HCEC 1CT (cell line): ENCODE measurements at regions not wholly inside any gene's neighbourhood (a gene's known extent, or its start where the extent isn't known, plus 50 kb on each side); places are given as distances from the start of the nearest gene placed in this dataset.
A peak's percentile ranks its signal among the peaks of the same experiment; 100 is the strongest.
"Not testable (repeated sequence)": the region's sequence is repeated elsewhere in the genome, so short reads cannot be mapped to it uniquely, and the experiment has no call there.

Experiments used
- DNase-seq: peaks from one replicate; pipeline ENCODE4 v3.0.0-alpha.2; 2017

DNA sequence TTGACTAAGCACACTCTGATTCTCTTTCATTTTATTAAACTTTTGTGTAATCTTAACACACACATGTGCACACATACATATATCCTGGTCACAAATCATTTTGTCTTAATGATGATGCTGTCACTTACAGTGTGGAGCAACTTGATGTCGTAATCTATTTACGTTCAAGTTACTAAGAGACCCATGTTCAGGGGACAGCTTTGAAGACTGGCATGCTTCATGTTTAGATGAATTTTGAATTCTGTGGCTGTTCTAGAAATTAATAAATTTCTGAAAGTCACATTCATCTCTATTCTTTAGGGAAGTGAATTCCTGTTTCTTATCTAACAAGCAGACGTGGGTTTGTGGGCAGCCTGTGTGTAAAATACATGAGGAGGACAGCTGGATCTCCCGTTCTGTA is 1637.8 kb downstream of the PLA2G4A start:
- no peak for DNase-seq

DNA sequence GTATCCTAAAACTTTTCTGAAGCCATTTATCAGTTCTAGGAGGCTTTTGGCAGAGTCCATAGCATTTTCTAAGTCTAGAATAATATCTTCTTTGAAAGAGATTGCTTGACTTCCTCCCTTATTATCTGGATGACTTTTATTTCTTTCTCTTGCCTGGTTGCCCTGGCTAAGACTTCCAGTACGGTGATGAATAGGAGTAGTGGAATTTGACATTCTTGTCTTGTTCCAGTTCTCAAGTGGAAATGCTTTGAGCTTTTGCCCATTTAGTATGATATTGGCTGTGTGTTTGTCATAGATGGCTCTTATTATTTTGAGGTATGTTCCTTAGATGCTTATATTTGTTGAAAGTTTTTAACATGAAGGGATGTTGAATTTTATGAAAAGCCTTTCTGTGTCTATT is 1647.9 kb downstream of the PLA2G4A start:
- DNase-seq = no peak

DNA sequence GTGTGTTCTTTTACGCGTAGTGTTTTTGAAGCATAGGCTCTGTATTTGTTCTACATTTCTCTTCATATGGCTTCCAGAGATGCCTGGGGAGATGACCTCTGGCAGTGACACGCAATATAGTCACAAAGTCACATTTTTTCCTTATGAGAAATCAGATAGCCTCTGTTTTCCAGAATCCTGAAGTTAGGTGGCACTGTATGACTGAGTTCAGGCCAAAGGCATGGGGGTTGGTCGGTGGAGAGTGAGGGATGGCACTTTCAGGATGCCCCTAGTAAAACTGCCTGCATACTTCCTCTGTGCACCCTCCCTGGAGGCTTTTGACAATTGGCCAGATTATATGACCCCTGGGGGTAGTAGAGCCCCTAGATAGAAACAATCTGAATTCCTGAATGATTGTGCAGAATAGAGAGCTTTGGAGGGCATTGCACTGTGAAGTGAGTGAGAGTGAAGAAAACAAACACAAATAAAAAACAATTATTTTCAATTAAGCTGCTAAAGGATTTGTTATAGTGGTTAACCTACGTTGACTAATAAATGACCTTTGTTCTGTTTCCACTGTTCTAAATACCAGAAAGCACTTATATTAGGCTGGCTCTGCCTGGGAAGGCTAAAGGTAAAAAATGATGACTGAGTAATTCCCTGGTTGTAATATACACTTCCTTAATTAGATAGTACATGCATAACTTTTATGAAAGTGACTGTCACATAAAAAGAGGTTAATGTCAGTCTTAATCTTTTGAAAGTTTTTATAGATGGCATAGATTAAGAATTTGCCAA is 1660.8 kb downstream of the PLA2G4A start:
- DNase-seq = peak; percentile 90

DNA sequence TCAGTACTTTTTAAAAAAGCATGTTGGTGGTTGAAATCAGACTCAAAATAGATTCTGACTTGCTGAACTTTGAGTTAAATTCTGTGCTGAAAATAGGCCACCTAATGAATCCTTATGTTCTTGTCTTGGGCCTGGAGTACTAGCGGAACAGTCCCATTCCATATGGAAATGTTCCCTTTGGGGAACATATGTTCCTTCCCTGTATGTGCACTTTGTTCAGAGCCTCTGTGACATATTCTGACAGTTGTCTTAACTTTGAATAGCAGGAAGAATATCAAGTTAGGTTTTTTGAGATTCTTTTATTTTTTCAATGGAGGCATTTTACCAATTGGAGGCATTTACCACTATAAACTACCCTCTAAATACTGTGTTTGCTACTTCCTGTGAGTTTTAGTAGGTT is 1667.8 kb downstream of the PLA2G4A start:
- DNase-seq = no peak

DNA sequence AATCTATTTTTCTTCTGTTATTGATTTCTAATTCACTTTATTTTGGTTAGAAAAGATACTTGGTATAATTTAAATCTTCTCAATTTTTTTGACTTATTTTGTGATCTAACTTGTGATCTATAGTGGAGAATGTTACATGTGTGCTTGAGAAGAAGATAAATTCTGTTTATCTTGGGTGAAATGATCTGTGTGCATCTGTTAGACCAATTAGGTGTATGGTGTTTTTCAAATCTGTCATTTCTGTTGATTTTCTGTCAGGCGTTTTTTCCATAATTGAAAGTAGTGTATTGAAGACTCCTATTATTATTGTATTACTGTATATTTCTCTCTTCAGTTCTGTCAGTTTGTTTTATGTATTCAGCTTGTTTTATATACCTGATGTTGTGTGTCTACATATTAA is 1668.3 kb downstream of the PLA2G4A start:
- DNase-seq = no peak

DNA sequence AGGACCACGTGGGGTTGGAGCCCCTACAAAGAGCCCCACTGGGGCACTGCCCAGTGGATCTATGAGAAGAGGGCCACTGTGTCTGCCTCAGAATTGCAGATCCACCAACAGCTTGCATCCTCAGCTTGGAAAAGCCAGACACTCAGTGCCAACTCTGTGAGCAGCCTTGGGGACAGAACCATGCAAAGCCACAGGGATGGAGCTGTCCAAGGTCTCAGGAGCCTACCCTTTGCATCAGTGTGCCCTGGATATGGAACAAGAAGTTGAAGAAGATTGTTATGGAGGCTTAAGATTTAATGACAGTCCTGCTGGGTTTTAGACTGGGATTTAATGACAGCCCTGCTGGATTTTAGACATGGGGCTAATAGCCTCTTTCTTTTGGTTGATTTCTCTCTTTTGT is 1670.9 kb downstream of the PLA2G4A start:
- no peak for DNase-seq

DNA sequence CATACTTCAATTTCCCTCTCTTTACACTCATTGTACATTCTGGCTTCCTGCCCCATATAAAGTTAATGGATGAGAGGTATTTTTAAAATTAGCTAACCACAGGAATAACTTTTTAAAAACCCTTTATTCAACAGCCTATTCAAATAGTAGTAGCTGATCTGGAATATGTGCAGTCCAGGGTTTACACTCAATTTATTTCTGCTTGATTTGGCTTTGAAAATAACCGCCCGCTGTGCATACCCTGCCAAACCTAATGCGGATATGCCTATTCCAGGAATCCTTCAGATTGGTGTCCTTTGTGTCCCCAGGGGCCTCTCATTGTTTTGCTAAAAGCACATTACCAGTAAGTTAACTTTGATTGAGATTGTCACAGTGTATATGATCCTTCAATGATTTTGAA is 1686.2 kb downstream of the PLA2G4A start:
- DNase-seq = no peak

DNA sequence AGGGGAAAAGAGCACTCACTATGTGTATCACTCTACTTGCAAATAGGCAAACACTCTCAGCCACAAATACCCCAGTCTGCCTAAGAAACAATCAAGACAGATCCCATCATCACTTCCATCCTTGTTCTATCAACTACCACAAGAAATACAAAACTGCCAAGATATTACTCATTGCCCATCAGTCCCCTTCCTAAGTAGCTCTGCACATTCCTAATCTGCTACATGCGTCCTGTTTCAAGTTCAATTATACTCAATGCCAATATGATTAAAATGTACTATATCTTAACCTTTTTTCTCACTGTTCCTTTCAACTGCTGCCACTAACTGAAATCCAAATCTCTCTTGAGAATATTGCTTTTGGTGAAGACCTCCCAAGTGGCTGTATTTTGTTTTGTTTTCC is 1688.4 kb downstream of the PLA2G4A start:
- no peak for DNase-seq

DNA sequence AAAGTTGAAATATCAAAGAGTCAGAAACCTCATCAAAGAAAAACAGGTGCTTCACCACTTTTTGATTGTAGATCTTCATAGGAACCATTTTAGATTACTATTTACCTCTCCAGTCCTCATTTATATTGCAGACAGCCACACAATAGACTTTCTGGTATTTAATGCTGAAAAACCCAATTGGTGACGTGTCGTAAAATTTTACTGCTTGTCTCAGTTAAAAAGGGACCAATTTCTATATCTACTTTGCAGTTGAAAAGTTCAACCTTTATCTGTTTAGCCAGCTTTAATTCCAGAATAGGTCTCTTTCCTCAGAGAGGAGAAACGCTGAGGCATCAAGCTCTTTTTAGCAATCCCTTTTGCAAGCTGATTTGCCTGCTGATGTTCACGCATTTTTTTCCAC is 1722.4 kb downstream of the PLA2G4A start:
- DNase-seq = no peak

DNA sequence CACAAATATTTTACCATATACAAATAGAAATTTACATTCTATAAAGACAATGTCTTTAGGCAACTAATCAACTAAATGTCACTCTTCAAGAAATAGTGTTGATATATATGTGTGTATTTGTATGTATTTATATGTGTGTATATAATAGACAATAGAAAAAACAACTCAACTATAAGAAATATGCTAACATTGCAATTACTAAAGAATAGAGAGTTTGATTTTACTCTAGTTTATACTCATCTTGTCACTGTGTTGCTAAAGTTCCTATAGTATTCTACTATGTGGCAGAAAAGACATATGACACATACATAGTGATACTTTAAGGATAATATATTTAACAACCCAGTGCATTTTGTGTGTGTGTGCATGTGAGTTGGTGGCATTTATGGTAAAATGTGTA is 1728.3 kb downstream of the PLA2G4A start:
- no peak for DNase-seq

DNA sequence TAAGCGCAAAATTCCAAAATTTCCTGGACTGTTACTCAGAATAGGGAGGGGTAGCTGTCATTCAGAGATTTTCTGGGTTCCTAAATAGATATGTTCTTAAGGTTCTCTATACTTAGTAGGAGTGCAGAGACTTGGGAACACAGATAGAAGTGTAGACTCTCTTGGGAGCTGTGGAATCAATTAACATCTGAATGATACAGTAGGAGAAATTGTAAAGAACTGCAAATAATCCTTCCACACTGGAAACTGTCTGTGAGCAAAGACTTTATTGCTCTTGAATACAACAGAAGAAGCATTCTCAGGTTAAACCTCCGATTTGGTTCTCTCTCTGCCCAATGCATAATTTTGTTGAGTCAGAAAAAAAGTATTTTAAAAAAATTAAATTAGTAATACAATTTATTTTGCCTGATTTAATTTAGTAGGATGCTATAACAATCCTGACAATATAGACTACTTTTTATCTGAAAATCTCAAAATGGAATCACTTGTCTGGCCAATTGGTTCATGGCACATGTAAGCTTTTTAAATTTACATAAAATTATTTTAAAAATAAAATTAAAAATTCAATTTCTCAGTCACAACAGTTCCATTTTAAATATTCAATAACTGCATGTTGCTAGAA is 1754.3 kb downstream of the PLA2G4A start:
- no peak for DNase-seq

DNA sequence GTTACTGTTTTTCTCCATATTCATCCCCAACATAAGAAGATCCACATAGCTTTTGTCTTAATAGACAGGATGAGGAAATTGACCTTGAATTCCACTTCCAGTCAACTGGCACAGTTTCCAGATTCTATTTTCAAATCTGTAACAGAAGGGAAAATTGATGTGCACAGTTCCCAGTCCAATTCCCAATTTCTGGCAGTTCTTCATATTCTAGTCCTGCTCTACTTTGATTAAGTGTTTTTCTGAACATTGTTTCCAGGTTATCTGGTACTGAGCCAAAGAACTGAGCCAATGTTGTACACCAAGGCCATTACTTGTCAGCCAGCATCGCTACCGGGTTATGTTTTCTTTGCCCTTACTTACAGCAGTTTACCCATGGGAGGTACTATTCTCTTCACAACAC is 1755.4 kb downstream of the PLA2G4A start:
- no peak for DNase-seq

DNA sequence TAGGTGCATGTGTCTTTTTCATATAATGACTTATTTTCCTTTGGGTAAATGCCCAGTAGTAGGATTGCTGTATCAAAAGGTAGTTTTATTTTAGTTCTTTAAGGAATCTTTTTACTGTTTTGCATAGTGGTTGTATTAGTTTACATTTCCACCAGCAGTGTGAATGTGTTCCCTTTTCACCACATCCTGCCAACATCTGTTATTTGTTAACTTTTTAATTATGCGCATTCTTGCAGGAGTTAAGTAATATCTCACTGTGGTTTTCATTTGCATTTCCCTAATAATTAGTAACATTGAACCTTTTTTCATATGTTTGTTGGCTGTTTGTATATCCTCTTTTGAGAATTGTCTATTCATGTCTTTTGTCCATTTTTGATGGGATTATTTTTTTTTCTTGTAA is 1761.9 kb downstream of the PLA2G4A start:
- DNase-seq = no peak

DNA sequence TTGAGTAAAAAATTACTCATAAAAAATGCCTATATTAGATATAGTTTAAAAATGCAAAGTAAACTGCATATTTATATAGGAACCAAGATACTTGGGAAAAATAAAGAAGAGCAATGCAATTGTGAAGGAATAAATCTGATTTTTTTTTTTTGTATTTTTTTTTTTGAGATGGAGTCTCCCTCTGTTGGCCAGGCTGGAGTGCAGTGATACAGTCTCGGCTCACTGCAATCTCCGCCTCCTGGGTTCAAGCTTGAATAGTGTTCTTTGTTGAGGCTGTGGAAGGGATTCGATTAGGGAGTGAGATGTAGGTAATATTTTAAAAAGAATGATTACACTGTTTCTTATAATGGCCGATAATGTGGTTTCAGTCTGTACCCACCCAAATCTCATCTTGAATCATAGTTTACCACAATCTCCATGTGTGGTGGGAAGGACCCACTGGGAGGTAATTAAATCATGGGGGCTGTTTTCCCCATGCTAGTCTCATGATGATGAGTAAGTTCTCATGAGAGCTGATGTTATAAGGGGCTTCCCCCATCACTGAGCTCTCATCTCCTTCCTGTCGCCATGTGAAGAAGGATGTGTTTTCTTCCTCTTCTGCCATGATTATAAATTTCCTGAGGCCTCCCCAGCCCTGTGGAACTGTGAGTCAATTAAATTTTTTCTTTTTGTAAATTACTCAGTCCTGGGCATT is 1765.9 kb downstream of the PLA2G4A start:
- no peak for DNase-seq

DNA sequence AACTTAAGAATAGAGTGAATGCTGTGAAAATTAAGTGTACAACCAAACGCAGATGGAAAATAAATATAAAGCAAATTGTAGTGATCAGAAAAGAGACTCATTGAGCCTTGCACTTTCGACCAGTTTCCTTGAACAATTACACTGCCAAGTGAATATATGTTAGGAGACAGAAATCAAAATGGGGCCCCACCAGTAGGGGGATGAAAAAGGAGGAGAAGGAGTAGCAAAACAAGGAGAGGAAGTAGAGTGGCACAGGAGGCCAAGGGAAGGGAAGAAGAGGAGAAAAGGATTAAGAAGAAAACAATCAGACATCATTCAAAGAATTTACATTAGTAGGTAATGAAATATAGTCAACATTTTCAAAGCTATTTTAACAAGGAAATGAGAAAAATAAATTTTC is 1770.6 kb downstream of the PLA2G4A start:
- DNase-seq = no peak

DNA sequence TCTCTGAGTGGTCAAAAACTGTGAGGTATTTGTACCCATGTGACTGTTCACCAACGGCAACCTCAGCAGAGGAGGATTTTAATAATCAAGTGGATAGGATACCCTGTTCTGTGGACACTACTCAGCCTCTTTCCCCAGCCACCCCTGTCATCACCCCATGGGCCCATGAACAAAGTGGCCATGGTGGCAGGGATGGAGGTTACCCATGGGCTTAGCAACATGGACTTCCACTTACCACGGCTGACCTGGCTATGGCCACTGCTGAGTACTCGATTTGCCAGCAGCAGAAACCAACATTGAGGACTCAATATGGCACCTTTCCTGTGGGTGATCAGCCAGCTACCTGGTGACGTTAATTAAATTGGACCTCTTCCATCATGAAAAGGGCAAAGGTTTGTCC is 1782.7 kb downstream of the PLA2G4A start:
- no peak for DNase-seq

DNA sequence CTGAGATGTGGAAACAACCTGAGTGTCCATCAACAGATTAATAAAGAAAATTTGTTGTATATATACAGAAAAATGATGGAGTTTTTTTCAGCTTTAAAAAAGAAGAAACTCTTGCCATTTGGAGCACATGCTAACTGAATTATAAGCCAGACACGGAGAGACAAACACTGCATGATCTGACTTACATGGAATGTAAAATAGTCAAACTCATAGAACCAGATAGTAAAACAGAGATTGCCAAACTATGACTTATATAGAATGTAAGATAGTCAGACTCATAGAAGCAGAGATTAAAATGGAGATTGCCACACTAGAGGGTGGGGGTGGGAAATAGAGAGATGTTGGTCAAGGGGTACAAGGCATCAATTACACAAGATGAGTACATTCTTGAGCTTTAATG is 1786.6 kb downstream of the PLA2G4A start:
- peak; percentile 26 for DNase-seq

DNA sequence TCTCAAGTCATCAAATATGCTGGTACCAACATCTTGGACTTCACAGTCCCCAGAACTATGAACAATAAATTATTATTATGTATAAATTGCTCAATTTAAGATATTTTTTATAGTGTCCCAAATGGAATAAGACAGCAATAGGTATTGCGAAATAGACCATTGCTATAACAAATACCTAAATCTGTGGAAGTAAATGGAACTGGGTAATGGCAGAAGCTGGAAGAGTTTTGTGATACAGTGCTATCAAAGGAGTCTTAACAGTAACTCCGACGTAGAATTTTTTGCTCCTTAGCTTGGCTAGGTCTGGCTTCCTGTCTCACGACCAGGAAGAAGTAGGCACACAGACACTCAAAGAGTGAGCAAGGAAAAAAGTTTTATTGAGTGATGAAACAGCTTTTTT is 1791.5 kb downstream of the PLA2G4A start:
- DNase-seq = no peak

DNA sequence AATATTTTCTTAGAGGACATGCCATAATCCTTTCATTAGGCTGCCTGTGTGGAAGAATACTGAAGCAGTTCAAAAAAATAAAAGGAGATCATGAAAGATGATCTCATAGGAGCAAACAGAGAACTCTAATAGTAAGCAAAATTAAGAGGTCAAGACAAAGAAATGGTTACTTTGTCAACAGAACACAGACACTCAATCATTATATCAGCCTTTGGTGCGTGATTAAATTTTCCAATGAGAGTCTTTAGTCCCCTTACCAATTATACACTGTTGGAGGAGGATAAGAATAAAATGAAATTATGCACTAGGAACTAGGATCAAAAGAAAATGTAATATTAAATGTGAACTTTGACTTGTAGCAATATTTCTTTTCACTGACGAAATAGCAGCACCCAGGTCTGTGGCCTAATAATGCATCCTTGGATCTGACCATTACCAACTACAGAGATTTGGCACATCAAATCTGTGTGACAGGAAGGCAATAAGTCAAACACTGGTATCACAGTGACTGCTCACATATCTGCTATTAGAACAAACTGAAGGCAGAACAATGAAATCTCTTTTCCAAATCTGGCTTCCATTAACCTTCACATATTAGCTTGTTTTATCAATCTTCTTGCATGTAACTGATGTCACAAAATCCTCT is 1812.9 kb downstream of the PLA2G4A start:
- no peak for DNase-seq

DNA sequence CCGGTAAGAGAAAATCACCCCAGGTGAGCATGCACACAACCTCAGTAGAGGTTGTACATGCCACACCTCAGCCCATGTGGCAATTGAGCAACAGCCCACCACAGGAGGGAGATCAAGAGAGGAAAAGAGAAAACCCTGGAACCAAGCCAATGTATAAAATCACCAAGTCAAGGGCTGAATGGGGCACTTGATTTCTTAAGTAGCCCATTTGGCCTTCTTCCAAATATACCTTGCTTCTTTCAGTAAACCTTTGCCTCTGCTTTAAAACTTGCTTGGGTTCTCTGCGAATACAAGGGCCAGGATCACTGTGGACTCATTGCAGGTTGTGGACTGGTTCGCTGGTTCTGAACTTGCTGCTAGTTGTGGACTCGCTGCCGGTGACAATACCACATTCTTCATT is 1814.0 kb downstream of the PLA2G4A start:
- no peak for DNase-seq

DNA sequence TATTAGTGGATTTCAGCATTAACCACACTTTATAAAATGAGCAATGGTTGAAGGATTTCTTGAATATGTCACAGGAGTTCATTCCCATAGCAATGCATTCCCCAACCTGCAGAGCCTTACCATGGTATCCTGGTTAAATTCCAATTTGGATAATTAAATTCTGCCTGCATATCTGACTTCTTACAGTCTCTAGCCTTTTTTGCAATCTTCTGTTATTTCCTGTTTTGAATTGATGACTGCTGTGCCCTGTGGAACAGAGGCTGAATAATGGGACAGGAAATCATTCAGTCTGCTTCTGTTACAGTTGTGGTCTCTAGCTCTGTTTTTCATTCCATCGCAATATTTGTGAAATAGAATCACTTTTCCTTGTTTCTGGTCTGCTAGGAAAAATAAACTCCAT is 1823.9 kb downstream of the PLA2G4A start:
- peak; percentile 89 for DNase-seq

DNA sequence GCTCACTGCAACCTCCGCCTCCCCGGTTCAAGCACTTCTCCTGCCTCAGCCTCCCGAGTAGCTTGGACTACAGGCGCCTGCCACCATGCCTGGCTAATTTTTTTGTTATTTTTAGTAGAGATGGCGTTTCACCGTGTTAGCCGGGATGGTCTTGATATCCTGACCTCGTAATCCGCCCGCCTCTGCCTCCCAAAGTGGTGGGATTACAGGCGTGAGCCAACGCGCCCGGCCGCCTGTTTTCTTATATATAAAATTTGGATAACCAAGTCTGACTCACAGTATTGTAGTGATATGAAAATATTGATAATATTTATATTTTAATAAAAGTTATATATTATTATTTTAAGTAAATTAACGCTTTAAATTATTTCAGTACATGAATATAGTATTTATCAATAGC is 1821.7 kb downstream of the BRINP3 start:
- DNase-seq = not testable (repeated sequence)

DNA sequence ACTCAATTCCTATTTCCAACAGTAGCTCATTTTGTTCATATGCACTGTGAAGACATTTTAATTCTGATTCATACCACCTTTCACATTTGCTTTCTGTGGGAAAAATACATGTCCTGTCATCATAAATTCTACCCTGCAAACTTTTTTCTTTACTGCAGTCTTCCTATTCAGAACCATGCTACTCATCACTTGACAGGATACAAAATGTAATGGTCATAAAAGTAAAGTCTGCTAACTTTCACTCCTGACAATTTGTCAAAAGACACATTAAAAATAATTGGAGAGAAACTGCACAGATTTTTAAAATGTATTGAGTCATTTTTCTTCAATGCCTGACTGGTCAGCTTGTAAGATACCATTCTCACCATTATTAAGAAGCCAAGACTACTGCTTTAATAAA is 1817.1 kb downstream of the BRINP3 start:
- no peak for DNase-seq

DNA sequence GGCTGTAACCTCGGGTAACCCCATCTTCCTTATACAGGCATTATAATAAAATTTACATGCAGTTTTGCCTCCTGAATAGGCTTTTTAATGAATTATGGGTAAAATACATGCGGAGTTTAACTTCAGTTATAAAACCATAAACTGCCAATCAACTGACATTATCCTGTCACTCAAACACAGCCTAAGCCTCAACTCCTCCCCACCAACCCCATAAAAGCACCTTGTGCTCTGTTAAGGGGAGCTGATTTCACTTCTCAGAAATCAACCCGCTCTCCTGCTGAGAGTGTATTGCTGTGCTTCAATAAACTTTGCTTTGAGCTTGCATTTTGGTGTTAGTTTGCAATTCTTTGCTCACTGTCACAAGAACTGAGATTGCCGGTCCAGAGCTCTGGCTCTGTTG is 1812.2 kb downstream of the BRINP3 start:
- no peak for DNase-seq
